A549 (cell line): ENCODE measurements at regions not wholly inside any gene's neighbourhood (a gene's known extent, or its start where the extent isn't known, plus 50 kb on each side); places are given as distances from the start of the nearest gene placed in this dataset.

Experiments used
- ATAC-seq, 2 experiments: fragments of 200-7000 bp in 1 of 2; fragments of >200 bp in 1 of 2; cut with Nextera tagmentation in 1 of 2; cut with Tn5 transposase in 1 of 2; 3 replicates each; pipeline versions ENCODE4 v1.8.0 to v1.9.1; 2018 to 2020; ENCODE audit warnings: mild to moderate bottlenecking in 1 of 2, moderate library complexity in 1 of 2
- CTCF ChIA-PET: fragments of 300-600 bp; sonication (Branson Sonifier 250); formaldehyde crosslinking; extraction: SDS; loops from one replicate; lab custom pipeline; 2021; ENCODE audit warnings: antibody characterized with exemption, inconsistent platforms; lab: Yijun Ruan, JAX
- POLR2A ChIA-PET: fragments of 350-600 bp; formaldehyde crosslinking; extraction: SDS; loops from one replicate; lab custom pipeline; 2021; ENCODE audit warnings: antibody characterized with exemption, inconsistent platforms; lab: Yijun Ruan, JAX
- DNase-seq, 2 experiments: peaks; one replicate each; pipeline versions ENCODE4 v3.0.0 to v3.0.0-alpha.2; 2011 to 2016; ENCODE audit warnings: low read depth in 1 of 2, low spot score in 1 of 2
- FAIRE-seq: peaks from 2 replicates; lab custom pipeline; 2011; peaks lifted over from hg19 to GRCh38; lab: Jason Lieb, UNC
- H3K27ac ChIP-seq, 2 experiments: fragments of >200 bp; sonication (Bioruptor Twin); formaldehyde crosslinking; 3 replicates each; pipeline ENCODE4 v1.5.1; 2016 to 2017
- H3K4me1 ChIP-seq: fragments of >200 bp; sonication (Bioruptor Twin); formaldehyde crosslinking; 3 replicates; pipeline ENCODE4 v1.6.1; 2016
- H3K4me2 ChIP-seq: fragments of >200 bp; sonication (Bioruptor Twin); formaldehyde crosslinking; 3 replicates; pipeline ENCODE4 v1.6.1; 2016
- H3K4me3 ChIP-seq: fragments of >200 bp; sonication (Bioruptor Twin); formaldehyde crosslinking; 3 replicates; pipeline ENCODE4 v1.5.1; 2016
- H3K9me3 ChIP-seq: fragments of >200 bp; sonication (Bioruptor Twin); formaldehyde crosslinking; 3 replicates; pipeline ENCODE4 v1.6.1; 2016
- BHLHE40 ChIP-seq: IDR thresholded peaks from 2 replicates; pipeline ENCODE4 v1.6.1; 2012; ENCODE audit warnings: low read depth, low read length, inconsistent platforms
- CBX2 ChIP-seq: fragments of 200-600 bp; sonication (generic); IDR thresholded peaks from 2 replicates; pipeline ENCODE4 v1.6.1; 2016; ENCODE audit warnings: low read depth, mild to moderate bottlenecking, borderline replicate concordance
- CBX8 ChIP-seq: fragments of 200-600 bp; sonication (generic); IDR thresholded peaks from 2 replicates; pipeline ENCODE4 v1.6.1; 2016
- EHMT2 ChIP-seq: fragments of 200-600 bp; sonication (generic); IDR thresholded peaks from 2 replicates; pipeline ENCODE4 v1.6.1; 2016; ENCODE audit warnings: antibody characterized with exemption, low read depth, mild to moderate bottlenecking, moderate library complexity
- EP300 ChIP-seq, 2 experiments: fragments of >200 bp; sonication (Bioruptor Twin); formaldehyde crosslinking; IDR thresholded peaks; 2 replicates in 1 of 2; 3 replicates in 1 of 2; pipeline ENCODE4 v1.6.1; 2016 to 2017
- ESRRA ChIP-seq: fragments of 150-350 bp; IDR thresholded peaks from 2 replicates; pipeline ENCODE4 v1.6.1; 2014; ENCODE audit warnings: mild to moderate bottlenecking, low read length, borderline replicate concordance
- FOSB ChIP-seq: fragments of 250-450 bp; sonication (Bioruptor Pico); IDR thresholded peaks from 2 replicates; pipeline ENCODE4 v1.5.0; 2020; ENCODE audit warnings: mild to moderate bottlenecking, moderate library complexity
- FOSL2 ChIP-seq, 2 experiments: fragments of 450-650 bp in 1 of 2; fragments of >200 bp in 1 of 2; sonication (Bioruptor Twin) in 1 of 2; formaldehyde crosslinking; IDR thresholded peaks; 2 replicates each; pipeline versions ENCODE4 v1.5.0 to v1.6.1; 2016 to 2020; ENCODE audit warnings: mild to moderate bottlenecking in 1 of 2, moderate library complexity in 1 of 2
- FOXS1 ChIP-seq: fragments of 250-450 bp; sonication (Bioruptor Pico); IDR thresholded peaks from 2 replicates; pipeline ENCODE4 v1.5.0; 2020; ENCODE audit warnings: mild to moderate bottlenecking, moderate library complexity
- GATA3 ChIP-seq: IDR thresholded peaks from 2 replicates; pipeline ENCODE4 v1.6.1; 2012; ENCODE audit warnings: borderline replicate concordance
- HEYL ChIP-seq: fragments of 250-450 bp; sonication (Bioruptor Pico); IDR thresholded peaks from 2 replicates; pipeline ENCODE4 v1.8.0; 2021; ENCODE audit warnings: mild to moderate bottlenecking, moderate library complexity
- HOXB13 ChIP-seq: fragments of 250-450 bp; sonication (Bioruptor Pico); IDR thresholded peaks from 2 replicates; pipeline ENCODE4 v1.5.0; 2020; ENCODE audit warnings: low read depth, mild to moderate bottlenecking, moderate library complexity
- KDM1A ChIP-seq: fragments of 200-600 bp; sonication (generic); IDR thresholded peaks from 2 replicates; pipeline ENCODE4 v1.6.1; 2016; ENCODE audit warnings: low read depth, mild to moderate bottlenecking
- MAFK ChIP-seq: fragments of 450-650 bp; IDR thresholded peaks from 2 replicates; pipeline ENCODE4 v1.6.1; 2014; ENCODE audit not compliant: partially characterized antibody
- MAZ ChIP-seq: fragments of 150-350 bp; IDR thresholded peaks from 2 replicates; pipeline ENCODE4 v1.6.1; 2014; ENCODE audit warnings: antibody characterized with exemption, low read depth, low read length, borderline replicate concordance
- MYC ChIP-seq: IDR thresholded peaks from 2 replicates; pipeline ENCODE4 v1.6.1; 2012; ENCODE audit warnings: mild to moderate bottlenecking, inconsistent platforms, low read length, improper control_type of control experiment, borderline replicate concordance
- NFE2L2 ChIP-seq: fragments of 150-350 bp; conservative IDR thresholded peaks from 2 replicates; pipeline ENCODE4 v1.6.1; 2014; ENCODE audit warnings: low read length
- NR3C1 ChIP-seq: fragments of >200 bp; sonication (Bioruptor Twin); formaldehyde crosslinking; IDR thresholded peaks from 3 replicates; pipeline ENCODE4 v1.6.1; 2017
- PHF8 ChIP-seq: fragments of 200-600 bp; sonication (generic); IDR thresholded peaks from 2 replicates; pipeline ENCODE4 v1.6.1; 2016; ENCODE audit warnings: low read depth, mild to moderate bottlenecking, antibody characterized with exemption, moderate library complexity, borderline replicate concordance
- POLR2A ChIP-seq: IDR thresholded peaks from 2 replicates; pipeline ENCODE4 v1.6.1; 2012; ENCODE audit warnings: mild to moderate bottlenecking, low read length
- POLR2AphosphoS2 ChIP-seq: conservative IDR thresholded peaks from 2 replicates; pipeline ENCODE4 v1.6.1; 2012; ENCODE audit warnings: low read length, improper control_type of control experiment, inconsistent platforms
- RARB ChIP-seq: fragments of 250-450 bp; sonication (Bioruptor Pico); IDR thresholded peaks from 2 replicates; pipeline ENCODE4 v1.8.0; 2021; ENCODE audit warnings: mild to moderate bottlenecking, moderate library complexity
- RNF2 ChIP-seq: fragments of 200-600 bp; sonication (generic); IDR thresholded peaks from 2 replicates; pipeline ENCODE4 v1.6.1; 2016; ENCODE audit warnings: low read depth, mild to moderate bottlenecking, antibody characterized with exemption, moderate library complexity, borderline replicate concordance
- TFCP2L1 ChIP-seq: fragments of 250-450 bp; sonication (Bioruptor Pico); IDR thresholded peaks from 2 replicates; pipeline ENCODE4 v1.5.0; 2021; ENCODE audit warnings: mild to moderate bottlenecking
- TP53 ChIP-seq: fragments of 250-450 bp; sonication (Bioruptor Pico); IDR thresholded peaks from 2 replicates; pipeline ENCODE4 v1.5.0; 2021; ENCODE audit warnings: mild to moderate bottlenecking, moderate library complexity
- ZC3H11A ChIP-seq: fragments of 450-650 bp; IDR thresholded peaks from 2 replicates; pipeline ENCODE4 v1.6.1; 2014; ENCODE audit warnings: antibody characterized with exemption, mild to moderate bottlenecking
- ZFP36 ChIP-seq: fragments of 450-650 bp; IDR thresholded peaks from 2 replicates; pipeline ENCODE4 v1.6.1; 2014; ENCODE audit warnings: borderline replicate concordance; ENCODE audit not compliant: partially characterized antibody
- ZSCAN20 ChIP-seq: fragments of 250-450 bp; sonication (Bioruptor Pico); IDR thresholded peaks from 2 replicates; pipeline ENCODE4 v1.8.0; 2022; ENCODE audit warnings: mild to moderate bottlenecking, moderate library complexity
- WGBS: methylation state at CpG from one replicate; pipeline ENCODE4 v1.1.6; 2017; ENCODE audit errors: missing lambda C conversion rate; 5-methylcytosine and 5-hydroxymethylcytosine counted together
- TF ChIP-seq, protein P1 (sequence below): fragments of 250-450 bp; sonication (Bioruptor Pico); IDR thresholded peaks from 2 replicates; pipeline ENCODE4 v1.5.0; 2021; ENCODE audit warnings: mild to moderate bottlenecking, moderate library complexity, borderline replicate concordance
- TF ChIP-seq, protein P2 (sequence below): fragments of 250-450 bp; sonication (Bioruptor Pico); IDR thresholded peaks from 2 replicates; pipeline ENCODE4 v1.5.0; 2020; ENCODE audit warnings: low read depth, mild to moderate bottlenecking, moderate library complexity
- TF ChIP-seq, protein P3 (sequence below): IDR thresholded peaks from 2 replicates; pipeline ENCODE4 v1.6.1; 2012
- TF ChIP-seq, protein P4 (sequence below): fragments of >200 bp; sonication (Bioruptor Twin); formaldehyde crosslinking; IDR thresholded peaks from 2 replicates; pipeline ENCODE4 v1.6.1; 2016

DNA sequence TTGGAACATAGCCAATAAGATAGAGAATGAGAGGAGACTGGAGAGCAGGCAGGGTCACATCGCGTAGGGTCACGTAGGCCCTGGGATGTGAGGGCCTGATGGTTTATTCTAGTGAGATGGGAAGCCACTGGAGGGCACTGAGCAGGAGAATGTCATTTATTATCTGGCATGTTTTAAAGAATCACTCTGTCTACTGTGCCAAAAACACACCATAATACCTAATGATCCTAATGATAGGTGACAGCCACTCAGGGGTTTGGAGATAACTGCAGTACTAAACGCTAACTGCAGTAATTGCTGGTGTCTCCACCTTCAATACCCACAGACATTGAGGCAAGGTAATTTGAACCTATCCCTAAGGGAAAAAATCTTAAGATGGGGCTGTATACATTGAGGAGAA lies 185.4 kb downstream of the TTLL7 start:
- 85% methylated on average over 4 of the region's 4 CpGs for WGBS
- no peak for DNase-seq
- H3K9me3 ChIP-seq: no peaks in the 10 kb centered on the region
- H3K4me3 ChIP-seq: no peak overlapping the region
- no peak overlapping the region for H3K4me2 ChIP-seq
- no peak for FAIRE-seq
- no peaks in the 10 kb centered on the region for H3K4me1 ChIP-seq
- ChIA-PET CTCF (no interaction called here), POLR2A (no interaction called here)
- no peak overlapping the region for H3K27ac ChIP-seq
- no peak for ATAC-seq
- TF ChIP-seq POLR2A (no peak), CBX2 (no peak), BHLHE40 (no peak), PHF8 (no peak), MAZ (no peak), FOSB (no peak), GATA3 (no peak), FOSL2 (IDR thresholded peaks at IDR 0.05) (no peak), FOSL2 (CRISPR knock-in tag; IDR thresholded peaks at IDR 0.05) (no peak), MYC (no peak), NR3C1 (no peak), RNF2 (no peak), HEYL (CRISPR knock-in tag) (no peak), ZSCAN20 (CRISPR knock-in tag) (no peak), FOXS1 (CRISPR knock-in tag) (no peak), POLR2AphosphoS2 (no peak), CBX8 (no peak), EP300 (IDR thresholded peaks at IDR 0.05) (no peak)
- TF ChIP-seq, protein P1, sequence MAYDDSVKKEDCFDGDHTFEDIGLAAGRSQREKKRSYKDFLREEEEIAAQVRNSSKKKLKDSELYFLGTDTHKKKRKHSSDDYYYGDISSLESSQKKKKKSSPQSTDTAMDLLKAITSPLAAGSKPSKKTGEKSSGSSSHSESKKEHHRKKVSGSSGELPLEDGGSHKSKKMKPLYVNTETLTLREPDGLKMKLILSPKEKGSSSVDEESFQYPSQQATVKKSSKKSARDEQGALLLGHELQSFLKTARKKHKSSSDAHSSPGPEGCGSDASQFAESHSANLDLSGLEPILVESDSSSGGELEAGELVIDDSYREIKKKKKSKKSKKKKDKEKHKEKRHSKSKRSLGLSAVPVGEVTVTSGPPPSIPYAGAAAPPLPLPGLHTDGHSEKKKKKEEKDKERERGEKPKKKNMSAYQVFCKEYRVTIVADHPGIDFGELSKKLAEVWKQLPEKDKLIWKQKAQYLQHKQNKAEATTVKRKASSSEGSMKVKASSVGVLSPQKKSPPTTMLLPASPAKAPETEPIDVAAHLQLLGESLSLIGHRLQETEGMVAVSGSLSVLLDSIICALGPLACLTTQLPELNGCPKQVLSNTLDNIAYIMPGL (CRISPR knock-in tag): no peak
- TF ChIP-seq, all 56 proteins: peak for 0

DNA sequence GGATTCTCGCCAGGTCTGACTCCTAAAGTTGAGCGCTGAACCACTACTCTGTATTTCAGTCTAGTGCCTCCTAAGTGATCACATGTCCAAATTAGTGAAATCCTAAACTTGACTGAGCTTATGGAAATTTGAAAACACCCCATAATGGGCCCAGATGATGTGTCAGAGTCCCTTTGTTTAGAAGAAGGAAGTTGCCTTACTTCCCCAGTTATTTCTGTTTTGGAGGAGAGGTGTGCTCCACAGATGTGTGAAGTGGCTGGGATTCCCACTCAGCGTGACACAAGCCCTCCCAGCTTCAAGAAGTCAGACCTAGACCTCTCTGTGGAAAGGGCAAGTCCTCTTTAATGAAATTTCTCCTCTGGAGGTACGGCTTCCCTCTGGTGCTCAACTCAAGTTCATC lies 188.8 kb downstream of the TTLL7 start:
- H3K4me3 ChIP-seq: no peak overlapping the region
- H3K27ac ChIP-seq: no peak overlapping the region
- FAIRE-seq (no peak), DNase-seq (no peak), ATAC-seq (no peak)
- H3K4me2 ChIP-seq: no peak overlapping the region
- ChIA-PET CTCF (no interaction called here), POLR2A (no interaction called here)
- WGBS: 46% methylated on average over 4 of the region's 4 CpGs
- no peaks in the 10 kb centered on the region for H3K9me3 ChIP-seq
- TF ChIP-seq TFCP2L1 (CRISPR knock-in tag) (no peak), HEYL (CRISPR knock-in tag) (no peak), EHMT2 (no peak), ZC3H11A (no peak), RARB (CRISPR knock-in tag) (no peak), CBX2 (no peak), ZFP36 (no peak), NFE2L2 (no peak), MAZ (no peak), ESRRA (no peak), PHF8 (no peak), TP53 (CRISPR knock-in tag) (no peak), KDM1A (no peak), HOXB13 (CRISPR knock-in tag) (no peak), MAFK (no peak), FOSB (no peak)
- TF ChIP-seq, protein P2, sequence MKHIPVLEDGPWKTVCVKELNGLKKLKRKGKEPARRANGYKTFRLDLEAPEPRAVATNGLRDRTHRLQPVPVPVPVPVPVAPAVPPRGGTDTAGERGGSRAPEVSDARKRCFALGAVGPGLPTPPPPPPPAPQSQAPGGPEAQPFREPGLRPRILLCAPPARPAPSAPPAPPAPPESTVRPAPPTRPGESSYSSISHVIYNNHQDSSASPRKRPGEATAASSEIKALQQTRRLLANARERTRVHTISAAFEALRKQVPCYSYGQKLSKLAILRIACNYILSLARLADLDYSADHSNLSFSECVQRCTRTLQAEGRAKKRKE (CRISPR knock-in tag): no peak
- TF ChIP-seq, protein P3, sequence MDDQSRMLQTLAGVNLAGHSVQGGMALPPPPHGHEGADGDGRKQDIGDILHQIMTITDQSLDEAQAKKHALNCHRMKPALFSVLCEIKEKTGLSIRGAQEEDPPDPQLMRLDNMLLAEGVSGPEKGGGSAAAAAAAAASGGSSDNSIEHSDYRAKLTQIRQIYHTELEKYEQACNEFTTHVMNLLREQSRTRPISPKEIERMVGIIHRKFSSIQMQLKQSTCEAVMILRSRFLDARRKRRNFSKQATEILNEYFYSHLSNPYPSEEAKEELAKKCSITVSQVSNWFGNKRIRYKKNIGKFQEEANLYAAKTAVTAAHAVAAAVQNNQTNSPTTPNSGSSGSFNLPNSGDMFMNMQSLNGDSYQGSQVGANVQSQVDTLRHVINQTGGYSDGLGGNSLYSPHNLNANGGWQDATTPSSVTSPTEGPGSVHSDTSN: no peak
- TF ChIP-seq, protein P4, sequence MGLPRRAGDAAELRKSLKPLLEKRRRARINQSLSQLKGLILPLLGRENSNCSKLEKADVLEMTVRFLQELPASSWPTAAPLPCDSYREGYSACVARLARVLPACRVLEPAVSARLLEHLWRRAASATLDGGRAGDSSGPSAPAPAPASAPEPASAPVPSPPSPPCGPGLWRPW: no peak
- H3K4me1 ChIP-seq: no peaks in the 10 kb centered on the region
